Neural cell (in vitro differentiated cells): ENCODE measurements at regions not wholly inside any gene's neighbourhood (a gene's known extent, or its start where the extent isn't known, plus 50 kb on each side); places are given as distances from the start of the nearest gene placed in this dataset.

ENCODE experiments used
- H2AFZ ChIP-seq: fragments of 200-600, 300-800 bp; sonication (generic), shearing (Covaris generic); 2 replicates; pipeline ENCODE4 v1.6.0; 2014; ENCODE audit warnings: low read depth, mild to moderate bottlenecking, antibody characterized with exemption, low read length, moderate library complexity
- H3F3A ChIP-seq: fragments of 200-600 bp; shearing (Covaris generic); 2 replicates; pipeline ENCODE4 v1.6.1; 2016; ENCODE audit warnings: mild to moderate bottlenecking, moderate library complexity, mixed read lengths, antibody characterized with exemption, low read length; ENCODE audit not compliant: insufficient read depth, poor library complexity, severe bottlenecking
- H3K27ac ChIP-seq: fragments of 200-600, 300-800 bp; sonication (generic), shearing (Covaris generic); 2 replicates; pipeline ENCODE4 v1.5.1; 2014; ENCODE audit warnings: mild to moderate bottlenecking, low read length, moderate library complexity
- H3K27me3 ChIP-seq: fragments of 300-800, 200-600 bp; sonication (generic), shearing (Covaris generic); 2 replicates; pipeline ENCODE4 v1.6.0; 2014; ENCODE audit warnings: mild to moderate bottlenecking, low read depth, low read length, moderate library complexity; ENCODE audit not compliant: insufficient read depth
- H3K36me3 ChIP-seq: fragments of 300-800, 200-600 bp; sonication (generic), shearing (Covaris generic); 2 replicates; pipeline ENCODE4 v1.5.1; 2014; ENCODE audit warnings: mild to moderate bottlenecking, antibody characterized with exemption, low read length, moderate library complexity; ENCODE audit not compliant: insufficient read depth
- H3K4me2 ChIP-seq: fragments of 300-800, 200-600 bp; sonication (generic), shearing (Covaris generic); 2 replicates; pipeline ENCODE4 v1.6.0; 2014; ENCODE audit warnings: mild to moderate bottlenecking, low read length
- H3K4me3 ChIP-seq: fragments of 300-800, 200-600 bp; sonication (generic), shearing (Covaris generic); 2 replicates; pipeline ENCODE4 v1.5.1; 2014; ENCODE audit warnings: mild to moderate bottlenecking, low read length, moderate library complexity
- H3K79me2 ChIP-seq: fragments of 200-600 bp; shearing (Covaris generic); replicated peaks from 2 replicates; pipeline ENCODE4 v1.6.0; 2014; ENCODE audit warnings: mild to moderate bottlenecking, low read length, moderate library complexity; ENCODE audit not compliant: insufficient read depth
- H3K9ac ChIP-seq: fragments of 300-800, 200-600 bp; sonication (generic), shearing (Covaris generic); 2 replicates; pipeline ENCODE4 v1.6.1; 2016; ENCODE audit warnings: mild to moderate bottlenecking, low read length, mixed read lengths
- H3K9me2 ChIP-seq: fragments of 200-600 bp; shearing (Covaris generic); 2 replicates; pipeline ENCODE4 v1.6.1; 2016; ENCODE audit warnings: mild to moderate bottlenecking, low read length, mixed read lengths; ENCODE audit not compliant: insufficient read depth
- H3K9me3 ChIP-seq: fragments of 200-600, 300-800 bp; sonication (generic), shearing (Covaris generic); 2 replicates; pipeline ENCODE4 v1.6.1; 2016; ENCODE audit warnings: mild to moderate bottlenecking, mixed run types, low read length, moderate library complexity, mixed read lengths
- H4K20me1 ChIP-seq: fragments of 200-600 bp; shearing (Covaris generic); 2 replicates; pipeline ENCODE4 v1.6.1; 2016; ENCODE audit warnings: mild to moderate bottlenecking, mixed run types; ENCODE audit not compliant: insufficient read depth
- EP300 ChIP-seq: fragments of 450-650 bp; conservative IDR thresholded peaks from 2 replicates; pipeline ENCODE4 v1.6.1; 2014; ENCODE audit warnings: antibody characterized with exemption, mild to moderate bottlenecking, moderate library complexity; ENCODE audit not compliant: poor library complexity, severe bottlenecking
- EZH2 ChIP-seq: fragments of 200-600, 300-800 bp; shearing (Covaris generic), sonication (generic); IDR thresholded peaks from 2 replicates; pipeline ENCODE4 v1.6.1; 2014; ENCODE audit warnings: antibody characterized with exemption, low read length, borderline replicate concordance, mild to moderate bottlenecking; ENCODE audit not compliant: insufficient read depth, poor library complexity, severe bottlenecking
- MXI1 ChIP-seq: fragments of 450-650 bp; conservative IDR thresholded peaks from 2 replicates; pipeline ENCODE4 v1.6.1; 2014; ENCODE audit warnings: antibody characterized with exemption, mild to moderate bottlenecking; ENCODE audit not compliant: poor library complexity, severe bottlenecking
- POLR2AphosphoS5 ChIP-seq: IDR thresholded peaks from 2 replicates; pipeline ENCODE4 v1.6.1; 2012
- RAD21 ChIP-seq: fragments of 450-650 bp; conservative IDR thresholded peaks from 2 replicates; pipeline ENCODE4 v1.6.1; 2014; ENCODE audit warnings: antibody characterized with exemption, mild to moderate bottlenecking, moderate library complexity
- SMC3 ChIP-seq: fragments of 450-650 bp; conservative IDR thresholded peaks from 2 replicates; pipeline ENCODE4 v1.6.1; 2014; ENCODE audit warnings: antibody characterized with exemption, mild to moderate bottlenecking, moderate library complexity; ENCODE audit not compliant: poor library complexity
- TAF1 ChIP-seq: IDR thresholded peaks from 2 replicates; pipeline ENCODE4 v1.6.1; 2012; ENCODE audit warnings: low read depth
- TF ChIP-seq, protein P1 (sequence below): IDR thresholded peaks from 2 replicates; pipeline ENCODE4 v1.6.1; 2012; ENCODE audit warnings: borderline replicate concordance
- TF ChIP-seq, protein P2 (sequence below): fragments of 450-650 bp; IDR thresholded peaks from 2 replicates; pipeline ENCODE4 v1.5.1; 2014; ENCODE audit warnings: antibody characterized with exemption, mild to moderate bottlenecking, moderate library complexity; ENCODE audit not compliant: poor library complexity, severe bottlenecking

DNA sequence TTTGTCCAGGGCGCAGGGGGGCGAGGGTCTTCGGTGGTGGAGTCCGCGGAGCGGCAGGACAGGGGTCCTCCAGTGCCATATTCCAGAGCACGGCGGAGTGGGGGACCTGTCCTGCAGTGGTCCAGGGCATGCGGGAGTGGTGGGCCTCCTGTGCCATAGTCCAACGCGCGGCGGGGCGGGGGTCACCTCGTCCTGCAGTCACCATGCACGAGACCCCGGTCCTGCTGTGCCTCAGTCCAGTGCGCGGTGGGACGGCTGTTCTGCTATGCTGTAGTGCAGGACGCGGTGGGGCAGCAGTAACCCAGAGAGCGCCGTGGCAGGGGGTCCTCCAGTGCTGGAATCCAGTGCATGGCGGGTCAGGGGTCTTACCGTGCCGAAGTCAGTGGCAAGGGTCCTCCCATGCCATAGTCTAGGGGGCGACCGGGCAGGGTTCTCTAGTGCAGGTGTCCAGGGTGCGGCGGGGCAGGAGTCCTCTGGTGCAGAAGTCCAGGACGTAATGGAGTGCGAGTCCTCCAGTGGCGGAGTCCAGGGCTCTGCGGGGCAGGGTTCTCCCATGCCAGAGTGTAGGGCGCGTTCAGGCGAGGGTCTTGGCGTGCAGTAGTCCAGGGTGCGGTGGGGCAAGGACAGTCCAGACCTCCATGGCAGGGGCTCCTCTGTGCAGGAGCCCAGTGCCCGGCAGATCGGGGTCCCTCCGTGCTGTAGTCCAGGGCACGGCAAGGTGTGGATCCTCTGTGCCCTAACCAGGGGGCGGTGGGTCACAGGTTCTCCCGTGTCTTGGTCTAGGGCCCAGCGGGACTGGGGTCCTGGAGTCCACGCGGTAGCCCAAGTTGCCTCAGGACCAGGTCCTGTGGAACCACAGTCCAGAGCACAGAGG lies 130.4 kb downstream of the CCDC74A start:
- Histone ChIP-seq H3K36me3 (no peaks in the 10 kb centered on the region), H3K27me3 (no peaks in the 10 kb centered on the region), H3K4me2 (no peak overlapping the region), H3K9ac (no peak overlapping the region), H3K9me3 (no peaks in the 10 kb centered on the region), H3K9me2 (no peaks in the 10 kb centered on the region), H4K20me1 (no peaks in the 10 kb centered on the region), H3F3A (no peaks in the 10 kb centered on the region), H2AFZ (no peak overlapping the region), H3K4me3 (no peak overlapping the region), H3K27ac (no peak overlapping the region), H3K79me2 (no peaks in the 10 kb centered on the region)
- TF ChIP-seq EP300 = no peak
- no peak for TF ChIP-seq EZH2
- TF ChIP-seq, protein P1, sequence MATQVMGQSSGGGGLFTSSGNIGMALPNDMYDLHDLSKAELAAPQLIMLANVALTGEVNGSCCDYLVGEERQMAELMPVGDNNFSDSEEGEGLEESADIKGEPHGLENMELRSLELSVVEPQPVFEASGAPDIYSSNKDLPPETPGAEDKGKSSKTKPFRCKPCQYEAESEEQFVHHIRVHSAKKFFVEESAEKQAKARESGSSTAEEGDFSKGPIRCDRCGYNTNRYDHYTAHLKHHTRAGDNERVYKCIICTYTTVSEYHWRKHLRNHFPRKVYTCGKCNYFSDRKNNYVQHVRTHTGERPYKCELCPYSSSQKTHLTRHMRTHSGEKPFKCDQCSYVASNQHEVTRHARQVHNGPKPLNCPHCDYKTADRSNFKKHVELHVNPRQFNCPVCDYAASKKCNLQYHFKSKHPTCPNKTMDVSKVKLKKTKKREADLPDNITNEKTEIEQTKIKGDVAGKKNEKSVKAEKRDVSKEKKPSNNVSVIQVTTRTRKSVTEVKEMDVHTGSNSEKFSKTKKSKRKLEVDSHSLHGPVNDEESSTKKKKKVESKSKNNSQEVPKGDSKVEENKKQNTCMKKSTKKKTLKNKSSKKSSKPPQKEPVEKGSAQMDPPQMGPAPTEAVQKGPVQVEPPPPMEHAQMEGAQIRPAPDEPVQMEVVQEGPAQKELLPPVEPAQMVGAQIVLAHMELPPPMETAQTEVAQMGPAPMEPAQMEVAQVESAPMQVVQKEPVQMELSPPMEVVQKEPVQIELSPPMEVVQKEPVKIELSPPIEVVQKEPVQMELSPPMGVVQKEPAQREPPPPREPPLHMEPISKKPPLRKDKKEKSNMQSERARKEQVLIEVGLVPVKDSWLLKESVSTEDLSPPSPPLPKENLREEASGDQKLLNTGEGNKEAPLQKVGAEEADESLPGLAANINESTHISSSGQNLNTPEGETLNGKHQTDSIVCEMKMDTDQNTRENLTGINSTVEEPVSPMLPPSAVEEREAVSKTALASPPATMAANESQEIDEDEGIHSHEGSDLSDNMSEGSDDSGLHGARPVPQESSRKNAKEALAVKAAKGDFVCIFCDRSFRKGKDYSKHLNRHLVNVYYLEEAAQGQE = no peak
- no peak for TF ChIP-seq MXI1
- no peak for TF ChIP-seq SMC3
- no peak for TF ChIP-seq TAF1
- TF ChIP-seq POLR2AphosphoS5 = no peak
- TF ChIP-seq, protein P2, sequence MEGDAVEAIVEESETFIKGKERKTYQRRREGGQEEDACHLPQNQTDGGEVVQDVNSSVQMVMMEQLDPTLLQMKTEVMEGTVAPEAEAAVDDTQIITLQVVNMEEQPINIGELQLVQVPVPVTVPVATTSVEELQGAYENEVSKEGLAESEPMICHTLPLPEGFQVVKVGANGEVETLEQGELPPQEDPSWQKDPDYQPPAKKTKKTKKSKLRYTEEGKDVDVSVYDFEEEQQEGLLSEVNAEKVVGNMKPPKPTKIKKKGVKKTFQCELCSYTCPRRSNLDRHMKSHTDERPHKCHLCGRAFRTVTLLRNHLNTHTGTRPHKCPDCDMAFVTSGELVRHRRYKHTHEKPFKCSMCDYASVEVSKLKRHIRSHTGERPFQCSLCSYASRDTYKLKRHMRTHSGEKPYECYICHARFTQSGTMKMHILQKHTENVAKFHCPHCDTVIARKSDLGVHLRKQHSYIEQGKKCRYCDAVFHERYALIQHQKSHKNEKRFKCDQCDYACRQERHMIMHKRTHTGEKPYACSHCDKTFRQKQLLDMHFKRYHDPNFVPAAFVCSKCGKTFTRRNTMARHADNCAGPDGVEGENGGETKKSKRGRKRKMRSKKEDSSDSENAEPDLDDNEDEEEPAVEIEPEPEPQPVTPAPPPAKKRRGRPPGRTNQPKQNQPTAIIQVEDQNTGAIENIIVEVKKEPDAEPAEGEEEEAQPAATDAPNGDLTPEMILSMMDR = no peak
- no peak for TF ChIP-seq RAD21

DNA sequence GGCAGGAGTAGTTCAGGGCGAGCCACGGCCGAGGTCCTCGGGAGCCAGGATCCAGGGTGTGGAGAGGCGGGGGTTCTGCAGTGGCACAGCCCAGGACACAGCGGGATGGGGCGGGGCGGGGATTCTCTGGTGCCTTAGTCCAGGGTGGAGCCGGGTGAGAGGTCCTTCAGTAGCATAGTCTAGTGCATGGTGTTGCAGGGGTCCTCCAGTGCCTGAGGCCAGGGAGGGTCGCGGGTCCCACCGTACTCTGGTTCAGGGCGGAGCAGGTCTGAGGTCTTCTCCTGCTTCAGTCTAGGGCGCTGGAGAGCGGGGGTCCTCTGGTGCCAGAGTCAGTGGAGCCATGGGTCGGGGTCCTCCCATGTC lies 131.1 kb downstream of the CCDC74A start:
- no peaks in the 10 kb centered on the region for H3K79me2 ChIP-seq
- TF ChIP-seq MXI1 = no peak
- TF ChIP-seq RAD21 = no peak
- TF ChIP-seq, protein P1 = no peak
- no peak for TF ChIP-seq TAF1
- TF ChIP-seq EP300 = no peak
- TF ChIP-seq SMC3 = no peak
- no peak for TF ChIP-seq EZH2
- TF ChIP-seq POLR2AphosphoS5 = no peak
- TF ChIP-seq, protein P2 = no peak
- no peak overlapping the region for H3K27ac ChIP-seq
- no peaks in the 10 kb centered on the region for H3K27me3 ChIP-seq
- H4K20me1 ChIP-seq = no peaks in the 10 kb centered on the region
- no peak overlapping the region for H3K9ac ChIP-seq
- H3F3A ChIP-seq = no peaks in the 10 kb centered on the region
- no peaks in the 10 kb centered on the region for H3K9me3 ChIP-seq
- H3K4me3 ChIP-seq = no peak overlapping the region
- no peak overlapping the region for H3K4me2 ChIP-seq
- H2AFZ ChIP-seq = no peak overlapping the region
- H3K36me3 ChIP-seq = no peaks in the 10 kb centered on the region
- no peaks in the 10 kb centered on the region for H3K9me2 ChIP-seq
